Trophoblast cell (in vitro differentiated cells and primary cell): ENCODE measurements at regions not wholly inside any gene's neighbourhood (a gene's known extent, or its start where the extent isn't known, plus 50 kb on each side); places are given as distances from the start of the nearest gene placed in this dataset.
A peak's percentile ranks its signal among the peaks of the same experiment; 100 is the strongest.

Experiments used
- DNase-seq, 2 donors: peaks; one replicate each; pipeline ENCODE4 v3.0.0-alpha.2; 2016
- H2AFZ ChIP-seq: 2 replicates; pipeline ENCODE4 v1.6.1; 2013; ENCODE audit warnings: low read length, moderate library complexity, mild to moderate bottlenecking; ENCODE audit not compliant: insufficient read depth, poor library complexity
- H2AK5ac ChIP-seq: 2 replicates; pipeline ENCODE4 v1.6.1; 2013; ENCODE audit warnings: mild to moderate bottlenecking, low read length
- H2BK120ac ChIP-seq: 2 replicates; pipeline ENCODE4 v1.6.1; 2013; ENCODE audit warnings: low read length, mild to moderate bottlenecking, moderate library complexity; ENCODE audit not compliant: insufficient read depth, poor library complexity
- H2BK12ac ChIP-seq: 2 replicates; pipeline ENCODE4 v1.6.1; 2013; ENCODE audit warnings: mild to moderate bottlenecking, low read length, moderate library complexity
- H2BK5ac ChIP-seq: 2 replicates; pipeline ENCODE4 v1.6.1; 2013; ENCODE audit warnings: low read length, low read depth, moderate library complexity, mild to moderate bottlenecking; ENCODE audit not compliant: poor library complexity
- H3K14ac ChIP-seq: 2 replicates; pipeline ENCODE4 v1.6.1; 2013; ENCODE audit warnings: mild to moderate bottlenecking, low read length
- H3K18ac ChIP-seq: 2 replicates; pipeline ENCODE4 v1.6.1; 2013; ENCODE audit warnings: mild to moderate bottlenecking, low read length
- H3K23ac ChIP-seq: 2 replicates; pipeline ENCODE4 v1.6.1; 2013; ENCODE audit warnings: low read length
- H3K27ac ChIP-seq: 2 replicates; pipeline ENCODE4 v1.5.1; 2013; ENCODE audit warnings: low read depth, mild to moderate bottlenecking, inconsistent platforms, low read length, moderate library complexity
- H3K27me3 ChIP-seq: 2 replicates; pipeline ENCODE4 v1.6.1; 2013; ENCODE audit warnings: inconsistent platforms, mild to moderate bottlenecking, low read length, moderate library complexity; ENCODE audit not compliant: insufficient read depth
- H3K36me3 ChIP-seq, 2 experiments: 1 replicate in 1 of 2; 2 replicates in 1 of 2; pipeline ENCODE4 v1.6.1; 2013; ENCODE audit warnings: low read length in 2 of 2, mild to moderate bottlenecking in 2 of 2, moderate library complexity in 1 of 2; ENCODE audit not compliant: insufficient read depth in 2 of 2, control insufficient read depth in 1 of 2
- H3K4ac ChIP-seq: 2 replicates; pipeline ENCODE4 v1.6.1; 2013; ENCODE audit warnings: low read depth, mild to moderate bottlenecking, low read length, moderate library complexity
- H3K4me1 ChIP-seq, 2 experiments: 1 replicate in 1 of 2; 2 replicates in 1 of 2; pipeline ENCODE4 v1.6.1; 2013; ENCODE audit warnings: low read length in 2 of 2, mild to moderate bottlenecking in 2 of 2, moderate library complexity in 1 of 2; ENCODE audit not compliant: insufficient read depth in 2 of 2, control insufficient read depth in 1 of 2
- H3K4me2 ChIP-seq: 2 replicates; pipeline ENCODE4 v1.6.1; 2013; ENCODE audit warnings: inconsistent platforms, mild to moderate bottlenecking, low read length, moderate library complexity
- H3K4me3 ChIP-seq: 2 replicates; pipeline ENCODE4 v1.5.1; 2013; ENCODE audit warnings: mild to moderate bottlenecking, low read depth, low read length, inconsistent platforms
- H3K79me1 ChIP-seq: one replicate; pipeline ENCODE4 v1.6.1; 2013; ENCODE audit warnings: low read length
- H3K79me2 ChIP-seq: 2 replicates; pipeline ENCODE4 v1.6.1; 2013; ENCODE audit warnings: low read length, mild to moderate bottlenecking; ENCODE audit not compliant: control insufficient read depth, insufficient read depth, poor library complexity
- H3K9ac ChIP-seq: 2 replicates; pipeline ENCODE4 v1.6.1; 2013; ENCODE audit warnings: mild to moderate bottlenecking, low read length
- H3K9me3 ChIP-seq: 2 replicates; pipeline ENCODE4 v1.6.1; 2013; ENCODE audit warnings: low read depth, mild to moderate bottlenecking, control low read depth, inconsistent platforms, low read length; ENCODE audit not compliant: insufficient read depth
- H4K12ac ChIP-seq: 2 replicates; pipeline ENCODE4 v1.6.1; 2013; ENCODE audit warnings: low read depth, mild to moderate bottlenecking, low read length, moderate library complexity
- H4K8ac ChIP-seq: 2 replicates; pipeline ENCODE4 v1.6.1; 2013; ENCODE audit warnings: low read depth, mild to moderate bottlenecking, low read length, moderate library complexity
- H4K91ac ChIP-seq: one replicate; pipeline ENCODE4 v1.6.1; 2013; ENCODE audit warnings: low read depth, mild to moderate bottlenecking, low read length, moderate library complexity
- WGBS: extraction: QIAGEN DNeasy Blood & Tissue Kit; methylation state at CpG from one replicate; pipeline ENCODE4 v1.1.7; 2013; ENCODE audit warnings: missing lambda C conversion rate; ENCODE audit not compliant: insufficient read length, insufficient coverage; ENCODE audit errors: extremely low coverage; 5-methylcytosine and 5-hydroxymethylcytosine counted together

DNA sequence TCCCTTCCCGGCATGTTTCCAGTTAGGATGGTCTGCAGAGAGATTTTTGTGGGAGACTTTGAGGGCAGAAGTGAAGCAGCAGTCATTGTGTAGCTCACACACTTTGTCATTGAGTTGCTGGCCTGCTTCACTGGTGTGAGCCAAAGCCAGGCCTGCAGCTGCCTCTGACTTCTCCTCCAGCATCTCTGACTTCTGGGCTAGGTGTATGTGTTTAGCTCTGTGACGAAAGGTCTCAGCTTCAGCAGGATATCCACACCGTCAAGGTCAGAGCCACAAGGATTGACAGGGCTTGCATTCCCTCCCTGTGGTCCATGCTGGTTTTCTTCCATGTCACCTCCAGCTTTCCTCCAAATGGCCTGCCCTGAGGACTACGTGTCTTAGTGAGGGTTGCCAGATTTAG, 57.1 kb upstream of the OSBPL11 start:
- H2BK5ac ChIP-seq, result no peak overlapping the region
- no peak overlapping the region for H3K23ac ChIP-seq
- H3K18ac ChIP-seq, result no peak overlapping the region
- no peak overlapping the region for H4K12ac ChIP-seq
- H2AK5ac ChIP-seq, result no peak overlapping the region
- H3K79me2 ChIP-seq, result no peaks in the 10 kb centered on the region
- no peak overlapping the region for H3K14ac ChIP-seq
- H2BK12ac ChIP-seq, result no peak overlapping the region
- H2AFZ ChIP-seq, result no peak overlapping the region
- DNase-seq, result no peak
- H3K36me3 ChIP-seq, result no peaks in the 10 kb centered on the region
- H3K27ac ChIP-seq, result no peak overlapping the region
- H2BK120ac ChIP-seq, result no peak overlapping the region
- peaks cover 2% of the 10 kb centered on the region for H3K79me1 ChIP-seq
- no peaks in the 10 kb centered on the region for H3K9me3 ChIP-seq
- H4K8ac ChIP-seq, result no peak overlapping the region
- no peak overlapping the region for H3K4ac ChIP-seq
- H3K27me3 ChIP-seq, result no peaks in the 10 kb centered on the region
- no peak overlapping the region for H4K91ac ChIP-seq
- no peak overlapping the region for H3K9ac ChIP-seq
- H3K4me1 ChIP-seq, result peaks cover 5 to 6% of the 10 kb centered on the region in 2 experiments
- no CpG with 5 or more reads among the region's 4 CpGs for WGBS
- no peak overlapping the region for H3K4me2 ChIP-seq
- no peak overlapping the region for H3K4me3 ChIP-seq

DNA sequence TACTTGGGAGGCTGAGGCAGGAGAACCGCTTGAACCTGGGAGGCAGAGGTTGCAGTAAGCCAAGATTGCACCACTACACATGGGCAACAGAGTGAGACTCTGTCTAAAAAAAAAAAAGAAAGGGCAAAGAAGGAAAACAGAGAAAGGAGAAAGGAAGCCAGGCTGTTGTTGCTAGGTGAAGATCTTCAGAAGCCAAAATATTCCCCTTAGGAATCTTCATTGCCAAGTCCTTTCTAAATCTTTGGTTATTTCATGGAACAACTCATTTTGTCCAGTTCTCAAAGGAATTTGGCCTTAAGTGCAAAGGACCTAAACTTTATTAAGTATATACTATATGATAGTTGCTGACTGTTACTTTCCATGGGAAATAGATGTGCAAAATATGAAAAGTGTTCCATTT, 59.2 kb upstream of the OSBPL11 start:
- Histone ChIP-seq H2AFZ (no peak overlapping the region), H2BK5ac (no peak overlapping the region), H4K8ac (no peak overlapping the region), H3K9me3 (no peaks in the 10 kb centered on the region), H4K91ac (no peak overlapping the region), H3K79me1 (no peaks in the 10 kb centered on the region), H3K14ac (no peak overlapping the region), H4K12ac (no peak overlapping the region), H3K23ac (no peak overlapping the region), H3K79me2 (no peaks in the 10 kb centered on the region), H3K4me2 (no peak overlapping the region), H3K36me3 (no peaks in the 10 kb centered on the region), H3K27ac (no peak overlapping the region), H3K27me3 (no peaks in the 10 kb centered on the region), H3K4ac (no peak overlapping the region), H2AK5ac (no peak overlapping the region), H2BK12ac (no peak overlapping the region), H3K9ac (no peak overlapping the region), H3K4me1 (no peaks in the 10 kb centered on the region), H3K18ac (no peak overlapping the region), H2BK120ac (no peak overlapping the region), H3K4me3 (no peak overlapping the region)
- no CpG with 5 or more reads among the region's 1 CpG for WGBS
- no peak for DNase-seq

DNA sequence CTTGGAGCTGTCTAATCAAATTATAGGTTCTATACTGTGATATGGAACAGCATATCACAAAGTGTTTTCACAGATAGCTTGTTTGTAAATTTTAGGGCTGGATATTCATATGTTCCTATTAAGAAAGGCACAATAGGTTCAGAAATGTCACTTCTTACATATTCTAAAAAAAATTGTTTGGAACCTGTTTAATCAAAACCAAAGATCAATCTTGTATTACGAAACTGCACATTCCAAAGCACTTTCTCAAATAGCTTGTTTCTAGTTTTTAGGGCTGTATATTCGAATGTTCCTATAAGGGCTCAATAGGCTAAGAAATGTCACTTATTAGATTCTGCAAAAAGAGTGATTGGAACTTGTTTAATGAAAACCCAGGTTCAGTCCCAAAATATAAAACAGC, 67.4 kb upstream of the OSBPL11 start:
- Histone ChIP-seq H3K14ac (no peak overlapping the region), H2BK120ac (no peak overlapping the region)

DNA sequence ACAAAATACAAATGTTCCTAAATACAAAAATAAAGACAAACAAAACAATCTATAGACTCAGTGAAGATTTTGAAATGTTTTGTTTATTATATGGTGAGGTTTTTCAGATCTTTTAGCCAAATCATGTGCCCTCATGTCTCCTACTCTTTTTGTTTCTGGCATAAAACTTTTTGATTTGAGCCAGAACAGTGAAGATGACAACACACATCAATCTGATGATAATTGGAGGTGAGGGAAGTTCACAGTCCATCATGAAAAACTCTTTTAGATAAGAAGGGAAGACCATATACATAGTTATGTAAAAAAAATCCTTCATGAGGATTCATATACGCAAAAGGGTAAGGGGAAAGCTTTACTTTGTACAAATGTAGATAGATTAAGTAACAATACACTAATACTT, 75.1 kb upstream of the OSBPL11 start:
- no peak overlapping the region for H2BK12ac ChIP-seq
- H3K79me1 ChIP-seq, result no peaks in the 10 kb centered on the region
- H3K9me3 ChIP-seq, result no peaks in the 10 kb centered on the region
- no peak overlapping the region for H3K27ac ChIP-seq
- no peak overlapping the region for H3K14ac ChIP-seq
- no peaks in the 10 kb centered on the region for H3K4me1 ChIP-seq
- no peaks in the 10 kb centered on the region for H3K27me3 ChIP-seq
- no peaks in the 10 kb centered on the region for H3K36me3 ChIP-seq
- no peak overlapping the region for H3K4me3 ChIP-seq
- no peak overlapping the region for H4K12ac ChIP-seq
- H2BK120ac ChIP-seq, result no peak overlapping the region
- no peak overlapping the region for H4K91ac ChIP-seq
- DNase-seq, result no peak
- H3K18ac ChIP-seq, result no peak overlapping the region
- no peak overlapping the region for H2AK5ac ChIP-seq
- H3K9ac ChIP-seq, result no peak overlapping the region
- no peak overlapping the region for H2AFZ ChIP-seq
- no CpG with 5 or more reads among the region's 1 CpG for WGBS
- H2BK5ac ChIP-seq, result no peak overlapping the region
- no peak overlapping the region for H3K4ac ChIP-seq
- H3K23ac ChIP-seq, result no peak overlapping the region
- H3K4me2 ChIP-seq, result no peak overlapping the region
- no peak overlapping the region for H4K8ac ChIP-seq
- H3K79me2 ChIP-seq, result no peaks in the 10 kb centered on the region

More for the DNA sequence above, 67.4 kb upstream of the OSBPL11 start:
- DNase-seq, result peak in 1 of 2 donors; percentile 67
- Histone ChIP-seq H3K36me3 (no peaks in the 10 kb centered on the region), H4K8ac (no peak overlapping the region), H4K91ac (no peak overlapping the region), H3K4me1 (no peaks in the 10 kb centered on the region), H4K12ac (no peak overlapping the region), H3K27ac (no peak overlapping the region), H2AFZ (no peak overlapping the region), H2BK12ac (no peak overlapping the region), H3K79me1 (no peaks in the 10 kb centered on the region), H2BK5ac (no peak overlapping the region), H3K27me3 (no peaks in the 10 kb centered on the region), H3K18ac (no peak overlapping the region), H3K9ac (no peak overlapping the region), H3K4me2 (no peak overlapping the region), H3K9me3 (no peaks in the 10 kb centered on the region), H3K79me2 (no peaks in the 10 kb centered on the region), H3K4ac (no peak overlapping the region), H3K4me3 (no peak overlapping the region), H3K23ac (no peak overlapping the region), H2AK5ac (no peak overlapping the region)
- no CpG with 5 or more reads among the region's 2 CpGs for WGBS
